Calu3 (cell line): ENCODE measurements at regions not wholly inside any gene's neighbourhood (a gene's known extent, or its start where the extent isn't known, plus 50 kb on each side); places are given as distances from the start of the nearest gene placed in this dataset.

ENCODE experiments used
- BruUV-seq: library from RNA; stranded (reverse); fragments of 400-500 nt; replicated peaks from 2 replicates; lab custom pipeline; 2021; lab: Mats Ljungman, UMichigan
- CTCF ChIA-PET: fragments of 300-600 bp; sonication (Branson Sonifier 250); formaldehyde crosslinking; loops from one replicate; lab custom pipeline; 2022; ENCODE audit warnings: antibody characterized with exemption; lab: Charles Lee
- DNase-seq: peaks from one replicate; pipeline ENCODE4 v3.0.0; 2022
- H3K27ac Mint-ChIP-seq: one replicate; pipeline ENCODE4 v1.8.0; 2022; ENCODE audit warnings: mixed read lengths; ENCODE audit not compliant: unreplicated experiment
- H3K27me3 Mint-ChIP-seq: one replicate; pipeline ENCODE4 v1.8.0; 2022; ENCODE audit warnings: mixed read lengths; ENCODE audit not compliant: unreplicated experiment
- H3K36me3 Mint-ChIP-seq: one replicate; pipeline ENCODE4 v1.8.0; 2022; ENCODE audit warnings: mild to moderate bottlenecking, moderate library complexity, mixed read lengths; ENCODE audit not compliant: insufficient read depth, unreplicated experiment
- H3K4me1 Mint-ChIP-seq: one replicate; pipeline ENCODE4 v1.8.0; 2022; ENCODE audit warnings: mild to moderate bottlenecking, low read depth, mixed read lengths; ENCODE audit not compliant: unreplicated experiment
- H3K4me3 Mint-ChIP-seq: one replicate; pipeline ENCODE4 v1.8.0; 2022; ENCODE audit warnings: mild to moderate bottlenecking, low read depth, moderate library complexity, mixed read lengths; ENCODE audit not compliant: unreplicated experiment
- H3K9me3 Mint-ChIP-seq: one replicate; pipeline ENCODE4 v1.8.0; 2022; ENCODE audit warnings: low read depth, mixed read lengths; ENCODE audit not compliant: unreplicated experiment
- CTCF ChIP-seq: fragments of 200-600 bp; IDR thresholded peaks from one replicate; pipeline ENCODE4 v1.8.0; 2022; ENCODE audit warnings: antibody characterized with exemption; ENCODE audit not compliant: unreplicated experiment
- intact Hi-C: fragments of 100-400 bp; cut with micrococcal nuclease; formaldehyde crosslinking; loops from one replicate; pipeline ENCODE4 v1.10.0; 2022; ENCODE audit not compliant: unreplicated experiment

GRCh38 chr16:54213322-54213721 lies 73.3 kb downstream of the IRX3 start:
- H3K4me1 Mint-ChIP-seq = no peaks in the 10 kb centered on the region
- H3K27me3 Mint-ChIP-seq = peaks cover 98% of the 10 kb centered on the region
- intact Hi-C loops = no loop called here
- DNase-seq = no peak
- no peaks in the 10 kb centered on the region for H3K36me3 Mint-ChIP-seq
- H3K27ac Mint-ChIP-seq = no peak overlapping the region
- CTCF ChIA-PET = interaction anchor here (0.7 kb wide), 1 partner anchor 691 kb away, joined by 3 read pairs; no protein-coding TSS in a partner anchor
- no peaks in the 10 kb centered on the region for H3K9me3 Mint-ChIP-seq
- TF ChIP-seq CTCF = no peak
- no TSS peak for BruUV-seq
- no peak overlapping the region for H3K4me3 Mint-ChIP-seq

GRCh38 chr16:54212893-54213292 lies 73.7 kb downstream of the IRX3 start:
- no peak for DNase-seq
- H3K4me1 Mint-ChIP-seq = no peaks in the 10 kb centered on the region
- intact Hi-C loops = no loop called here
- no TSS peak for BruUV-seq
- TF ChIP-seq CTCF = no peak
- CTCF ChIA-PET = interaction anchor here (0.6 to 0.7 kb wide), 2 partner anchors 13 to 691 kb away, joined by 3 to 10 read pairs; no protein-coding TSS in a partner anchor
- no peaks in the 10 kb centered on the region for H3K36me3 Mint-ChIP-seq
- H3K4me3 Mint-ChIP-seq = no peak overlapping the region
- H3K27ac Mint-ChIP-seq = no peak overlapping the region
- no peaks in the 10 kb centered on the region for H3K9me3 Mint-ChIP-seq
- peaks cover 98% of the 10 kb centered on the region for H3K27me3 Mint-ChIP-seq

- no peaks in the 10 kb centered on the region for H3K9me3 Mint-ChIP-seq
- BruUV-seq = no TSS peak
- peaks cover 99% of the 10 kb centered on the region for H3K27me3 Mint-ChIP-seq
- CTCF ChIA-PET = no interaction called here
- H3K4me1 Mint-ChIP-seq = no peaks in the 10 kb centered on the region
- intact Hi-C loops = no loop called here
- H3K4me3 Mint-ChIP-seq = no peak overlapping the region
- no peak for DNase-seq
- H3K36me3 Mint-ChIP-seq = no peaks in the 10 kb centered on the region
- H3K27ac Mint-ChIP-seq = no peak overlapping the region
- no peak for TF ChIP-seq CTCF
Measured at GRCh38 chr16:54211203-54211602, 75.4 kb downstream of the IRX3 start.

GRCh38 chr16:54210452-54211125 lies 76.0 kb downstream of the IRX3 start:
- no peak for DNase-seq
- intact Hi-C loops = no loop called here
- Mint-ChIP-seq H3K27ac (no peak overlapping the region), H3K4me1 (no peaks in the 10 kb centered on the region), H3K4me3 (no peak overlapping the region), H3K27me3 (peaks cover 99% of the 10 kb centered on the region), H3K36me3 (no peaks in the 10 kb centered on the region), H3K9me3 (no peaks in the 10 kb centered on the region)
- no peak for TF ChIP-seq CTCF
- no TSS peak for BruUV-seq
- CTCF ChIA-PET = no interaction called here
